ENCODE measurements at regions not wholly inside any gene's neighbourhood (a gene's known extent, or its start where the extent isn't known, plus 50 kb on each side); places are given as distances from the start of the nearest gene placed in this dataset.

DNA sequence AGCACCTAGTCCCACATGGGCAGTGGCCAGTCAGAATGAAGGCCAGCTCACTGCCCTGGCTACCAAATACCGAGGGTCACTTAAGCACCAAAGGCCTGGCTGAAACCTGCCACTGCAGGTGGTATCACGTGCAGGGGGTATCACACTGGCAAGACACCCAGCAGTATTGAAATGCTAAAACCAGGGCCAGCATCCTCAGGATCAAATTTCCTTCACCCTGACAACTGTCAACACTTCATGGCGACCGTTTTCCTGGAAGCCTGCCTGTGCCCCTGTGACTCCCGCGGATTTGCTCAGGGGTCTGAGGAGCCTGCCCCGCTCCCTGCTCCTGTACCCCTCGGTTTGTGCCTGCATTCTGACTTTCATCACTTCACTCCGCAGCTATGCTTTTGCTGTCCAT lies 151.1 kb downstream of the TTLL2 start:
- ATAC-seq (ENCODE audit: insufficient number of reproducible peaks, low FRiP score, low read depth): no peak
- Histone ChIP-seq H3K9me3 (no peaks in the 10 kb centered on the region), H3K4me3 (no peak overlapping the region), H3K27ac (no peak overlapping the region), H3K36me3 (no peaks in the 10 kb centered on the region), H3K4me1 (ENCODE audit: control insufficient read depth in 1 of 2, low read depth in 2 of 2) (peaks cover 0 to 15% of the 10 kb centered on the region in 2 donors), H3K27me3 (replicated peaks; ENCODE audit: insufficient read depth) (no peaks in the 10 kb centered on the region)
- TF ChIP-seq, protein P1, sequence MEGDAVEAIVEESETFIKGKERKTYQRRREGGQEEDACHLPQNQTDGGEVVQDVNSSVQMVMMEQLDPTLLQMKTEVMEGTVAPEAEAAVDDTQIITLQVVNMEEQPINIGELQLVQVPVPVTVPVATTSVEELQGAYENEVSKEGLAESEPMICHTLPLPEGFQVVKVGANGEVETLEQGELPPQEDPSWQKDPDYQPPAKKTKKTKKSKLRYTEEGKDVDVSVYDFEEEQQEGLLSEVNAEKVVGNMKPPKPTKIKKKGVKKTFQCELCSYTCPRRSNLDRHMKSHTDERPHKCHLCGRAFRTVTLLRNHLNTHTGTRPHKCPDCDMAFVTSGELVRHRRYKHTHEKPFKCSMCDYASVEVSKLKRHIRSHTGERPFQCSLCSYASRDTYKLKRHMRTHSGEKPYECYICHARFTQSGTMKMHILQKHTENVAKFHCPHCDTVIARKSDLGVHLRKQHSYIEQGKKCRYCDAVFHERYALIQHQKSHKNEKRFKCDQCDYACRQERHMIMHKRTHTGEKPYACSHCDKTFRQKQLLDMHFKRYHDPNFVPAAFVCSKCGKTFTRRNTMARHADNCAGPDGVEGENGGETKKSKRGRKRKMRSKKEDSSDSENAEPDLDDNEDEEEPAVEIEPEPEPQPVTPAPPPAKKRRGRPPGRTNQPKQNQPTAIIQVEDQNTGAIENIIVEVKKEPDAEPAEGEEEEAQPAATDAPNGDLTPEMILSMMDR (IDR thresholded peaks at IDR 0.05): no peak
- no peak for DNase-seq (ENCODE audit: low spot score)

DNA sequence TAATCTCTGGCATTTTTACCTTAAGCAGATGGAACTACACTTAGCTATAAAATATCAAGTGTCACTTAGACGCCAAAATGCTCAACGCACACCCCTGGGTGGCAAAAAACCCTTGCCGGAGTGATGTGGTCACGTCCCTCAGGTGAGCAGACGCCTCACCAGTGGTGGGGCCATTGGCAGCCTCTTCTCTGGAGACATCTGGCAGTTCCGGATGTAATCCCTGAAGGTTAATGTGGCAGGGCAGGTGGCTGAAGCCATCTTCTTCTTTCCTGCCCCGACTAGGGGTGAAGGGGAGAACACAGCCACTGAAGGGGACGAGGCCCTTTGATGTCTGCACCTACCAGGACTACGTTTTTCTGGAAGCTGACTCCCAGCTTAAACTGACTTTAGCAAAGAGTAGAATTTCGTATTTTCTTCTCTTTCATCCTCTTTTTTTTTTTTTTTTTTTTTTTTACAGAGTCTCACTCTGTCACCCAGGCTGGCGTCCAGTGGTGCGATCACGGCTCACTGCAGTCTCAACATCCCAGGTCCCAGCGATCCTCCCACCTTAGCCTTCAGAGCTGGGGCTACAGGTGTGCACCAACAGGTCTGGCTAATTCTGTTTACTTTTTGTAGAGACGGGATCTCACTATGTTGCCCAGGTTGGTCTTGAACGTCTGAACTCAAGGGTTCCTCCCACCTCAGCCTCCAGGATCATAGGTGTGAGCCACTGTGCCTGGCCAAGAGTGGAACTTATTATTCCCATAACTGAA lies 152.1 kb downstream of the TTLL2 start:
- no peak for ATAC-seq (ENCODE audit: insufficient number of reproducible peaks, low FRiP score, low read depth)
- TF ChIP-seq, protein P1 (IDR thresholded peaks at IDR 0.05): no peak
- H3K4me1 ChIP-seq (ENCODE audit: control insufficient read depth in 1 of 2, low read depth in 2 of 2): peaks cover 0 to 15% of the 10 kb centered on the region in 2 donors
- no peaks in the 10 kb centered on the region for H3K36me3 ChIP-seq
- no peaks in the 10 kb centered on the region for H3K9me3 ChIP-seq
- H3K27ac ChIP-seq: no peak overlapping the region
- no peak overlapping the region for H3K4me3 ChIP-seq
- no peaks in the 10 kb centered on the region for H3K27me3 ChIP-seq (replicated peaks; ENCODE audit: insufficient read depth)
- DNase-seq (ENCODE audit: low spot score): no peak

DNA sequence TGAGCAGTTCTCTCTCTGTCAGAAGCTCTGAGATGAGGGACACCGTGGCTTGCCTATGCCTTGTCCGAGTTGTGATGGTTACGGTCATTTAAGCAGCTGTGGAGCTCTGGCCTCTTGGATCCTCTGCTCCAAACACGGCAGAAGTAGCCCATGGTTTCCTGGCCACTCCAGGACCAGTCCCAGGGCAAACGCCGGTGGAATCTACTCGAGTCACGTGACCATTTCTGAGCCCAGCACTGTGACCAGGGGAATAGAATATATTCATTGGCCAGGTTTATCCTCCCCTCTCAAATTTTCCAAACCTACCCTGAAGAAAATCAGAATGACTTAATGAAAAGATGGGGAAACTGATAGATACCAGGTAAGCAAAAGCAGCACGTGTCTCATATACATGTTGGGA lies 152.8 kb downstream of the TTLL2 start:
- TF ChIP-seq, protein P1 (IDR thresholded peaks at IDR 0.05): no peak
- H3K4me1 ChIP-seq (ENCODE audit: control insufficient read depth in 1 of 2, low read depth in 2 of 2): peaks cover 0 to 15% of the 10 kb centered on the region in 2 donors
- H3K4me3 ChIP-seq: no peak overlapping the region
- no peak overlapping the region for H3K27ac ChIP-seq
- H3K36me3 ChIP-seq: no peaks in the 10 kb centered on the region
- no peak for DNase-seq (ENCODE audit: low spot score)
- H3K9me3 ChIP-seq: no peaks in the 10 kb centered on the region
- ATAC-seq (ENCODE audit: insufficient number of reproducible peaks, low FRiP score, low read depth): no peak
- H3K27me3 ChIP-seq (replicated peaks; ENCODE audit: insufficient read depth): no peaks in the 10 kb centered on the region

DNA sequence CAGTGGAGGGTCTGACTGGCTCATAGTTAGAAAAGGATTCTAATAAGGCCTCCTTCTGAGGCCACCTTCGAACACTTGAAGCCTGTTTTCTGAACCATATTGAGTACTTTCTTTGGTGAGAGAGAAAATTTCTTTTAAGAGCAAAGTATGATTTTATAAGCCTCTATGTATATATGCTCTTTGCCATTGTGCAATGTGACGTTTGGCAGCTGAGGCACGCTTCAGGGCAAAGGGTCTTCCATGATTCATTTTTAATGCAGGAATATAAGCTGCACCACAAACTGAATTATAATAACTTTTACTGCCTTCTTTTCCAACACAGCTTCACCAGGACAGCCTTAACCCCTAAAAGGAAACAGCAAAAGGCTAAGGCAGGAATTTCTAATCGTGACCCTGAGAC lies 154.4 kb downstream of the TTLL2 start:
- DNase-seq (ENCODE audit: low spot score) (no peak), ATAC-seq (ENCODE audit: insufficient number of reproducible peaks, low FRiP score, low read depth) (no peak)
- TF ChIP-seq, protein P1 (IDR thresholded peaks at IDR 0.05): no peak

DNA sequence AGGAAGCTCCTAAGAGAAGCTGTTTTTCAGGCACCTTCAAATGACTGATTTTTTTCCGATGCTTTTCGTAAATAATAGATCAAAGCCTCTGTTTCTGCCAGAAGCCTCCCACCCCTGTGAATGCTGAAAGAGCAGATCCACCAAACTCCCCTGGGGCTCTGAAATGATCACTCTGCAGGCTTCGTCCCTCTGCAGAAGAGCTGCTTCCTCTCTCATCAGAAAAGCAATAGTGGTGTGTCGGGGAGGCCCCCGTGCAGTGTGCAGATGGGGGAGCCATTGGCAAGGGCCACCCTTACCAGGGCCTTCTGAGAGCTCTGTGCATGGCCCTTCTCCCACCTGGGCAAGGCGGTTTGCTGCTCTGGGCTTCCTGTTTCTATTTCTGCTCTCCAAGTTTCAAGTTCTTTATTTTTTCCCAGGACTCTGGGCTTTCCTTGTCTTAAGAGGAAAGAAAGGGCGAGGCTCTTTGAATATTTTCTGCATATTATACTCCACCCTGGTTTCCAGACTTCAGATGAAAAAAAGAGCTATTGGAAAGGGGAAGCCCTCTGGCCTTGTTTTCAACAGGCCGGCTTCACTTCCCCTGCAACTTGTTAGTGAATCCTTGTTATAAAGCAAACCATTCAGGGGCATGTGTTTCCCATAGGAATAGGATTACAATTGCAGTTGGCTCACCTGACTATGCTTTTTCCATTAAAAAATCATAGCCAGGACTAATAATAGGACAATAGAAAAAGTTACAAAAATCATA lies 155.2 kb downstream of the TTLL2 start:
- no peak for ATAC-seq (ENCODE audit: insufficient number of reproducible peaks, low FRiP score, low read depth)

More for the DNA sequence above, 154.4 kb downstream of the TTLL2 start:
- H3K27ac ChIP-seq: no peak overlapping the region
- no peaks in the 10 kb centered on the region for H3K9me3 ChIP-seq
- peaks cover 0 to 6% of the 10 kb centered on the region in 2 donors for H3K4me1 ChIP-seq (ENCODE audit: control insufficient read depth in 1 of 2, low read depth in 2 of 2)
- H3K4me3 ChIP-seq: no peak overlapping the region
- H3K27me3 ChIP-seq (replicated peaks; ENCODE audit: insufficient read depth): no peaks in the 10 kb centered on the region
- H3K36me3 ChIP-seq: no peaks in the 10 kb centered on the region

More for the DNA sequence above, 155.2 kb downstream of the TTLL2 start:
- no peak overlapping the region for H3K4me3 ChIP-seq
- H3K27me3 ChIP-seq (replicated peaks; ENCODE audit: insufficient read depth): no peaks in the 10 kb centered on the region
- no peaks in the 10 kb centered on the region for H3K36me3 ChIP-seq
- peaks cover 0 to 6% of the 10 kb centered on the region in 2 donors for H3K4me1 ChIP-seq (ENCODE audit: control insufficient read depth in 1 of 2, low read depth in 2 of 2)
- TF ChIP-seq, protein P1 (IDR thresholded peaks at IDR 0.05): no peak
- DNase-seq (ENCODE audit: low spot score): no peak
- H3K27ac ChIP-seq: no peak overlapping the region
- no peaks in the 10 kb centered on the region for H3K9me3 ChIP-seq
